ENCODE measurements at regions not wholly inside any gene's neighbourhood (a gene's known extent, or its start where the extent isn't known, plus 50 kb on each side); places are given as distances from the start of the nearest gene placed in this dataset.

DNA sequence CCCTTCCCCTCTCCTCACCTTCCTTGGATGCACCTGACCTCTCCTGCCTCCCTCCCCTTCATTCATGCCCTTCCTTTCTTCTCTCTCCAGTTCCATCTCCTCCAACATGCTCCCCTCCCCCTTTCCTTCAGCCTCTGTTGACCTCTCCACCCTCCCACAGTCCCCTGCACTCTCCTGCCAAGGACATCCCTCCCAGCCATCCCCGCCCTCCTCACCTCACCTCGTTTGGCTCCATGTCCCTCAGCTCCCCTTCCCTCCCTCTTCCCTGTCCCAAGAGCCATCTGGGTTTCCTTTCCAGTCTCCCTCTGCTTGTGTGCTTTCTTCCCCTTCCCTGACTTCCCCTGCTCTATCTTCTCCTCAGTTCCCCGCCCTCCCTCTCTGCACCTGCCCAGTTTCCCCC, 819.7 kb downstream of the KCNJ18 start:
- POLR2A ChIA-PET, result no interaction called here
- H3K9me3 Mint-ChIP-seq, result peaks cover 4% of the 10 kb centered on the region
- ATAC-seq (ENCODE audit: low read depth) (no peak), DNase-seq (no peak)
- no peaks in the 10 kb centered on the region for H3K27me3 Mint-ChIP-seq
- TF ChIP-seq, protein P1, sequence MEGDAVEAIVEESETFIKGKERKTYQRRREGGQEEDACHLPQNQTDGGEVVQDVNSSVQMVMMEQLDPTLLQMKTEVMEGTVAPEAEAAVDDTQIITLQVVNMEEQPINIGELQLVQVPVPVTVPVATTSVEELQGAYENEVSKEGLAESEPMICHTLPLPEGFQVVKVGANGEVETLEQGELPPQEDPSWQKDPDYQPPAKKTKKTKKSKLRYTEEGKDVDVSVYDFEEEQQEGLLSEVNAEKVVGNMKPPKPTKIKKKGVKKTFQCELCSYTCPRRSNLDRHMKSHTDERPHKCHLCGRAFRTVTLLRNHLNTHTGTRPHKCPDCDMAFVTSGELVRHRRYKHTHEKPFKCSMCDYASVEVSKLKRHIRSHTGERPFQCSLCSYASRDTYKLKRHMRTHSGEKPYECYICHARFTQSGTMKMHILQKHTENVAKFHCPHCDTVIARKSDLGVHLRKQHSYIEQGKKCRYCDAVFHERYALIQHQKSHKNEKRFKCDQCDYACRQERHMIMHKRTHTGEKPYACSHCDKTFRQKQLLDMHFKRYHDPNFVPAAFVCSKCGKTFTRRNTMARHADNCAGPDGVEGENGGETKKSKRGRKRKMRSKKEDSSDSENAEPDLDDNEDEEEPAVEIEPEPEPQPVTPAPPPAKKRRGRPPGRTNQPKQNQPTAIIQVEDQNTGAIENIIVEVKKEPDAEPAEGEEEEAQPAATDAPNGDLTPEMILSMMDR (IDR thresholded peaks at IDR 0.05), result no peak
- no peaks in the 10 kb centered on the region for H3K4me1 Mint-ChIP-seq
- H3K27ac Mint-ChIP-seq, result no peak overlapping the region
- CTCF ChIA-PET, result no interaction called here
- intact Hi-C loops (cut with micrococcal nuclease), result no loop called here
- no peaks in the 10 kb centered on the region for H3K36me3 Mint-ChIP-seq (ENCODE audit: low read depth)
- H3K4me3 Mint-ChIP-seq, result no peak overlapping the region

DNA sequence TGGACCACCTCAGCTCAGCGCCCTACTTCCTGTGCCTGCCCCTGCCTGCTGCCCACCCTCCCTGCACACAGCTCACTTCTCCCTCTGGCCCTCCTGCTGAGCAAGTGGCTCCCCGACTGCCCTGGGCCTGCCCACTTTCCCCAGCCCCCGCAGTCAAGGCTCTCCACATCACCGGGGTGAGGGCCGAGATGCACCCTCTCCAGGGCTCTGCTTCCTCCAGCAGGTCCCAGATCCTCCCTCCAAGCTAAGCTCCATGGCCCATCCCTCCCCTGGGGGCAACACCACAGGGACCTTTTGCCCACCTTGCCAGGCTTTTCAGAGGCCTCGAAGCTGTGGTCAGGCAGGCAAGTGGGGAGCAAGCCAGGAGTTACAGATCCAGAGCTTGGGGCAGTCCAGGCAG, 820.2 kb downstream of the KCNJ18 start:
- ChIA-PET CTCF (no interaction called here), POLR2A (no interaction called here)
- H3K36me3 Mint-ChIP-seq (ENCODE audit: low read depth), result no peaks in the 10 kb centered on the region
- no peak overlapping the region for H3K4me3 Mint-ChIP-seq
- no peaks in the 10 kb centered on the region for H3K27me3 Mint-ChIP-seq
- intact Hi-C loops (cut with micrococcal nuclease), result no loop called here
- TF ChIP-seq, protein P1 (IDR thresholded peaks at IDR 0.05), result no peak
- no peak overlapping the region for H3K27ac Mint-ChIP-seq
- DNase-seq (no peak), ATAC-seq (ENCODE audit: low read depth) (no peak)
- H3K4me1 Mint-ChIP-seq, result no peaks in the 10 kb centered on the region
- peaks cover 4% of the 10 kb centered on the region for H3K9me3 Mint-ChIP-seq

DNA sequence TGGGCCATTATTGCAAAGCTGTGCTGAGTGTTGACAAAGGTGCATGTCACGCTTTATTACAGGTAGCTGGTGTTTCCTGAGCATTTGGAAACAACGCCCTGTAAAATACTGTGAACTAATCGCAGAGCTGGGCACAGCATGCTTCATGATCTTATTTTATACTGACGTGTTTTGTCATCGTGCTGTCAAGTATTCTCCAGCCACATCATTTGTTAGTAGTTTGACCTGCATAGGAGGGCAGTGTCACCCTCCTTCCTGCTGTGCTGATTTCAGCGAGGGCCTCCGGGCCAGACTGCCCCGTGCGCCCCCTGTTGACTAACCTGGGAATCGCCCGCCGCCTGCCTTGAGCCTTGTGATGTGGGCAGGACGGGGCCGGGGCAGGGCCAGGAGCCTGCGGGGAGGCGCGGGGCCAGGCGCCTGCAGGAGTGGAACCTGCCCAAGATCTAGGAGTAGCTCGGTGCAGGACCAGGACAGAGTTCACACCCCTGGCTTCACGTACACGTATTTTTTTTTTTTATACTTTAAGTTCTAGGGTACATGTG, 820.7 kb downstream of the KCNJ18 start:
- ChIA-PET CTCF (no interaction called here), POLR2A (no interaction called here)
- DNase-seq (no peak), ATAC-seq (ENCODE audit: low read depth) (no peak)
- H3K27me3 Mint-ChIP-seq, result no peaks in the 10 kb centered on the region
- H3K27ac Mint-ChIP-seq, result no peak overlapping the region
- H3K4me1 Mint-ChIP-seq, result no peaks in the 10 kb centered on the region
- TF ChIP-seq, protein P1 (IDR thresholded peaks at IDR 0.05), result no peak
- peaks cover 4% of the 10 kb centered on the region for H3K9me3 Mint-ChIP-seq
- intact Hi-C loops (cut with micrococcal nuclease), result no loop called here
- H3K36me3 Mint-ChIP-seq (ENCODE audit: low read depth), result no peaks in the 10 kb centered on the region
- no peak overlapping the region for H3K4me3 Mint-ChIP-seq

DNA sequence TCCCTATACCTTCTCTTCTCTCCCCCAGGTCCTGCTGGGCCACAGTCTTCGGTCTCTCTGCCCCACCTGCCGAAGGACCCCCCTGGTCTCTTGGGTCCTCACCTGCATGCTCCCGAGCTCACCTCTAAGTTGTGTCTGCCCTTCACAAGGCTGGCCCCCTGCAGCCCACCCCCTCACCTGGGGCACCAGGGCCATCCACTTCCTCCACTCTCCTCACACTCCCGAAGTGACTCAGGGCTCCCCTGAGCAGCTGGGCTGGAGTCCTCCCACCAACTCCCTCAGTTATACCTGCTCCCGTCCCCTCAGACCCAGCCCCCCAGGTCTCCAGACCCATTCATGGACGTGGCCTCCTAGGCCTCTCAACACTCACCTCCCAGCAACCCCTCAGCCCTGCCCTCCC, 822.0 kb downstream of the KCNJ18 start:
- H3K9me3 Mint-ChIP-seq, result peaks cover 4% of the 10 kb centered on the region
- no peak overlapping the region for H3K27ac Mint-ChIP-seq
- no peaks in the 10 kb centered on the region for H3K36me3 Mint-ChIP-seq (ENCODE audit: low read depth)
- H3K4me3 Mint-ChIP-seq, result no peak overlapping the region
- intact Hi-C loops (cut with micrococcal nuclease), result no loop called here
- CTCF ChIA-PET, result no interaction called here
- DNase-seq (no peak), ATAC-seq (ENCODE audit: low read depth) (no peak)
- POLR2A ChIA-PET, result no interaction called here
- no peaks in the 10 kb centered on the region for H3K4me1 Mint-ChIP-seq
- TF ChIP-seq, protein P1 (IDR thresholded peaks at IDR 0.05), result no peak
- no peaks in the 10 kb centered on the region for H3K27me3 Mint-ChIP-seq

DNA sequence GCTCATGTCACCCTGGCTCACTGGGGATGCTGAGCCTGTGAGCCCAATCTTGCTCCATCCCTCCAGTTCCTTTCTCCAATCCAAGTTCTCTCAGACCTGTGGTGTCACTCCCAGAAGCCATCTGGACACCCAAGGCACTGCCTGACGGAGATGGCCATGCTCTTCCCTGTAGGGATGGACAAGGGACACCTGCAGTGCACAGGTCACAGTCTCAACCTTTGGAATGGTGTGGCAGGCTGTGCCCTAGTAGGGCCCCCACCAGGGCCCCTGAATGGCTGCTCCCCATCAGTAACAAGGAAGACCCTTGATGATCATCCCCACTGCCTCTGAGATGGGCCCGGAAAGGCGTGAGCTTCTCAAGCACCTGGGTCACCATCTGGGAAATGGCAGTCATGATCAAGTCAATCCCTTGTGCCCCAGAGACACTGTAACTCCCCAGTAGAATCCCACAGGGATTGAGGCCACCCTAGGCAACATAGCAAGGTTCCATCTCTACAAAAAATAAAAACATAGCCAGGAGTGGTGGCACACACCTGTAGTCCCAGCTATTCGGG, 822.5 kb downstream of the KCNJ18 start:
- Mint-ChIP-seq H3K27ac (no peak overlapping the region), H3K4me1 (no peaks in the 10 kb centered on the region), H3K36me3 (ENCODE audit: low read depth) (no peaks in the 10 kb centered on the region), H3K4me3 (no peak overlapping the region), H3K27me3 (no peaks in the 10 kb centered on the region), H3K9me3 (peaks cover 4% of the 10 kb centered on the region)
- intact Hi-C loops (cut with micrococcal nuclease), result no loop called here
- ChIA-PET CTCF (no interaction called here), POLR2A (no interaction called here)
- no peak for ATAC-seq (ENCODE audit: low read depth)
- TF ChIP-seq, protein P1 (IDR thresholded peaks at IDR 0.05), result no peak
- no peak for DNase-seq
